Progenitor cell of endocrine pancreas (in vitro differentiated cells): ENCODE measurements at regions not wholly inside any gene's neighbourhood (a gene's known extent, or its start where the extent isn't known, plus 50 kb on each side); places are given as distances from the start of the nearest gene placed in this dataset.

ENCODE experiments used
- DNase-seq: peaks from one replicate; pipeline ENCODE4 v3.0.0; 2021; ENCODE audit warnings: low spot score; ENCODE audit not compliant: unreplicated experiment
- H3K27ac Mint-ChIP-seq: 2 replicates; pipeline ENCODE4 v1.8.0; 2021; ENCODE audit warnings: mild to moderate bottlenecking, moderate library complexity, mixed read lengths
- H3K27me3 Mint-ChIP-seq: 2 replicates; pipeline ENCODE4 v1.8.0; 2021; ENCODE audit warnings: mixed read lengths
- H3K36me3 Mint-ChIP-seq: 2 replicates; pipeline ENCODE4 v1.8.0; 2022; ENCODE audit warnings: mixed read lengths; ENCODE audit not compliant: insufficient read depth
- H3K4me1 Mint-ChIP-seq: 2 replicates; pipeline ENCODE4 v1.8.0; 2021; ENCODE audit warnings: low read depth, mixed read lengths
- H3K4me3 Mint-ChIP-seq: 2 replicates; pipeline ENCODE4 v1.8.0; 2021; ENCODE audit warnings: low read depth, mild to moderate bottlenecking, moderate library complexity, mixed read lengths
- H3K9me3 Mint-ChIP-seq: 2 replicates; pipeline ENCODE4 v1.8.0; 2021; ENCODE audit warnings: low read depth, mixed read lengths
- CTCF ChIP-seq: fragments of 200-600 bp; sonication (generic); IDR thresholded peaks from one replicate; pipeline ENCODE4 v1.5.0; 2021; ENCODE audit warnings: antibody characterized with exemption, mild to moderate bottlenecking; ENCODE audit not compliant: unreplicated experiment

GRCh38 chr1:98054367-98054701, 133.5 kb upstream of the DPYD start:
- no peaks in the 10 kb centered on the region for H3K9me3 Mint-ChIP-seq
- DNase-seq = no peak
- TF ChIP-seq CTCF = peak; percentile 1
- peak overlapping the region; percentile 21 for H3K27ac Mint-ChIP-seq
- no peaks in the 10 kb centered on the region for H3K36me3 Mint-ChIP-seq
- H3K4me3 Mint-ChIP-seq = peak overlapping the region; percentile 78
- H3K4me1 Mint-ChIP-seq = peaks cover 18% of the 10 kb centered on the region
- peaks cover 15% of the 10 kb centered on the region for H3K27me3 Mint-ChIP-seq

GRCh38 chr1:98053471-98054366, 132.9 kb upstream of the DPYD start:
- peaks cover 16% of the 10 kb centered on the region for H3K4me1 Mint-ChIP-seq
- H3K9me3 Mint-ChIP-seq = no peaks in the 10 kb centered on the region
- H3K27me3 Mint-ChIP-seq = peaks cover 21% of the 10 kb centered on the region
- no peaks in the 10 kb centered on the region for H3K36me3 Mint-ChIP-seq
- H3K4me3 Mint-ChIP-seq = peak overlapping the region; percentile 78
- DNase-seq = peak; percentile 70
- peak overlapping the region; percentile 84 for H3K27ac Mint-ChIP-seq
- peak; percentile 97 for TF ChIP-seq CTCF

GRCh38 chr1:98051065-98051675, 130.3 kb upstream of the DPYD start:
- Mint-ChIP-seq H3K27me3 (peaks cover 44% of the 10 kb centered on the region), H3K4me1 (peaks cover 17% of the 10 kb centered on the region), H3K27ac (no peak overlapping the region), H3K4me3 (no peak overlapping the region), H3K36me3 (no peaks in the 10 kb centered on the region), H3K9me3 (no peaks in the 10 kb centered on the region)
- TF ChIP-seq CTCF = peak; percentile 95
- DNase-seq = peak; percentile 59

- Mint-ChIP-seq H3K4me1 (peaks cover 15% of the 10 kb centered on the region), H3K36me3 (no peaks in the 10 kb centered on the region), H3K27ac (no peak overlapping the region), H3K4me3 (peak overlapping the region; percentile 64), H3K9me3 (no peaks in the 10 kb centered on the region), H3K27me3 (peaks cover 55% of the 10 kb centered on the region)
- DNase-seq = no peak
- no peak for TF ChIP-seq CTCF
These were observed 128.7 kb upstream of the DPYD start for GRCh38 chr1:98049370-98050135.

- H3K9me3 Mint-ChIP-seq = no peaks in the 10 kb centered on the region
- no peak for TF ChIP-seq CTCF
- H3K4me1 Mint-ChIP-seq = peaks cover 14% of the 10 kb centered on the region
- H3K36me3 Mint-ChIP-seq = no peaks in the 10 kb centered on the region
- no peak overlapping the region for H3K27ac Mint-ChIP-seq
- peak overlapping the region; percentile 64 for H3K4me3 Mint-ChIP-seq
- peaks cover 62% of the 10 kb centered on the region for H3K27me3 Mint-ChIP-seq
- DNase-seq = no peak
These were observed 128.0 kb upstream of the DPYD start for GRCh38 chr1:98048751-98049325.
